Stimulated activated CD4-positive, alpha-beta T cell treated with anti-CD3 and anti-CD28 coated beads, Interleukin-15, amount 100 ng/mL, for 48 hours (primary cell): ENCODE measurements at regions not wholly inside any gene's neighbourhood (a gene's known extent, or its start where the extent isn't known, plus 50 kb on each side); places are given as distances from the start of the nearest gene placed in this dataset.

Experiments used
- DNase-seq, 2 donors: peaks; one replicate each; pipeline ENCODE4 v3.0.0-alpha.2; 2020; ENCODE audit warnings: low read depth in 2 of 2

DNA sequence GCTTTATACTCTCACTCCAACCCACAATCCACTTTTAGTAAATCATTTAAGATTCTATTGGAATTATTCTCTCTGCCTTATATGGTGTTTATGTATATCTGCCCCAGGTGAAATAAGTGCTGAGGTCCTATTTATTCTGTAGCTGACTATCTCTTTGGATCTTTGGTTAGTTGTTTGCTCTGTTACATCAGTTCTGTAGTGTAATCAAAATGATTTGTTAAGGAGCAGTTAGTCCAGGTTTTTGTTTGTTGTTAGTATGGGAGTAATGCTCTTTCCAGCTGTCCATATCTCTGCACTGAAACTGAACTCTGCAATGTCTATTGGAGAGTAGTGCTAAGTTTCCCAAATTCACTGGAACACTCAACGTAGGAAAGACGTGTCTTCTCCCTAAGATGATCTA is 615.8 kb downstream of the SNAPC1 start:
- DNase-seq = no peak

DNA sequence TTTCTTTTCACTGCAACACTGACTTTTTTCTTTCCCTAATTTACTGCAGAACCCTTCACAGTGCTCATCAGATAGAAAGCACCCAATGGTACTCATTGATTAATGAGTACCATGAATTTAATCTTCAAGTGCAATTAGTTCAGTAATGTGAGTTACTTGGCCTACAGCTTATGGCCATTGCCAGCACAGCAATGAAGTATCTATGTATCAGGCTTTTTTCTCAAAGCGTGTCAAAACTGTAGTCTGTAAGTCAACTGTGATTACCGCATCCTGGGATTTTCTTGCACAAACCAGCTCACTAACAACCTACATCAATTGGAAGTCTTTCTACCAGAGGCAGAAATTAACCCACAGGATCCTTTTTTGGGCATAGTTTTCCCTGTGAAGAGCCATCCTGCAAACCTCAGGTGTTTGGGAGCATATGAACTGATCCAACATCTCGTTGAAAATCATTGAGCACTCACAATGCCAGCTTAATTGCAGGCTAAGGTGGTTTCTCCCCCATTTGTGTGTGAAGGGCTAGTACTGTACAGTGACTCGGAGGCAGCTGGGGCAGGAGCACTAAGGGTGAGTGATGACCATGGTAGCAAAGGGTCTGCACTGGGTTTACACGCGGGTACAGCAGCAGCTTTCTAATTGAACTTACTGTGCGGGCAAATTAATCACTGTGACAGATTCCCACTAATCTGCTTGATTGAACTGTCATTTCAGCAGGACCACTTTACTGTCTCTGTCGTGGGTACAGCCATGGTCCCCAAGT is 619.3 kb downstream of the SNAPC1 start:
- no peak for DNase-seq

DNA sequence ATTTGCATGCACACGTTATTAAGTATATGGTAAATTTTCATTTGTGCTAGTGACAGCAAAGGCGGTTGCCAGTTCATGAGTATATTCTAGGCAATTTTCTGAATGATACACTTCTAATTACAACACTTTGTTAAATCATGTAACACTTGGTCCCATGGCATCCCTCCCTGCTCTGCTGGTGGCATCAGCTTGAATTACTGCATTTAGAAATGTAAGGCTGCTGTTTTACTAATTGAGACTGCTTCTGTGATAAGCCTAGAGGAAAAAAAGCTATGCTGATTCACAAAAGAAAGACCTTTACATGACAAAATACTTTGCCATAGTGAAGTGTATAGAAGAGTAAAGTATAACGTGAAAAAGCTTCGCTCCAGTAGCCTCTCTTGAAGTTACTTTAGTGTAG is 636.1 kb downstream of the KCNH5 start:
- no peak for DNase-seq

DNA sequence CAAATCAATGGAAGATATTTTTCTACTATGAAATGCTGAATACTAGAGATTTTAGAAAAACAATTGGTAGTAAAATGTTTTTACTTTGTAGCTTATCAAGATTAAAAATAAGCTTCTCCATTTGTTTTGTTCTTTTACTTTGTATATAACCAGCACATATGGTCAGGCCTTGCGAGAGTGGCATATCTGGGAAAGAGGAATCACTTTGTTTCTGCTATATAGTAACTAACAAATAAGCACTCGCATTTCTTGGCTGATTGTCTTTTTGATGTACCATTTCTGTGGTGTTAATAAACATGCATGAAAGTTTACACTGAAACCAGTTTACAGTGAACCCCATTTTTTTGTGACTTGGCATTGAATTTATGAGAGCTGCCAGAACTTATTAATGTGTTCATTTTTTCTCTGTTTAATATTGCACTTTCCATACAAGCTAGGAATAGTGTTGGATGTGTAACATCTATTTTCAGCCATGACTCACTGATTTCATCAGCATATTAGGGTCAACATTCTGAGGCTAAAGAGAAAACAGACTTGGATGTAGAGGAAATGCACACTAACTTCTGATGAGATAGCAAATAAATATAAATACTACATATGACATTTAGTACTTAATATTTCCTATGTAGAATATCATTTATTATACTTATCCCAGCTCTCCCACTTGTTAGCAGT is 635.5 kb downstream of the KCNH5 start:
- DNase-seq = no peak

DNA sequence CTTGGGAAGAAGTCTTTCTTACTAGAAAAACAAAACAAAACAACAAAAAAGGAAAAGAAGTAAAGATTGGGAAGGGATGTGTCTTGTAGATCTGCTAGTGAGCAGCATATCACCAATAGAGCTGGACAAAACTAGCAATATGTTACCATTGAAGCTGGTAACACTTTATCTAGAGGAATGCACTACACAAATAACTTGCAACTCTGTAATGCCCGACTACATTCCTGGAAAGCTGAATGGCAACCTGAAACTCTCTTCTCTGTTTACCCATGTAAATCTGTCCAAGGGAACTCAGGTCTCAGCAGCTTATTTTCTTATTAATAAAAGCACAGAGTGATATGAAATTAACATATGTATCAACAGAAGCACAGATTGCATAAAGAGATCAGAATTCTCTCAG is 624.4 kb downstream of the KCNH5 start:
- no peak for DNase-seq

DNA sequence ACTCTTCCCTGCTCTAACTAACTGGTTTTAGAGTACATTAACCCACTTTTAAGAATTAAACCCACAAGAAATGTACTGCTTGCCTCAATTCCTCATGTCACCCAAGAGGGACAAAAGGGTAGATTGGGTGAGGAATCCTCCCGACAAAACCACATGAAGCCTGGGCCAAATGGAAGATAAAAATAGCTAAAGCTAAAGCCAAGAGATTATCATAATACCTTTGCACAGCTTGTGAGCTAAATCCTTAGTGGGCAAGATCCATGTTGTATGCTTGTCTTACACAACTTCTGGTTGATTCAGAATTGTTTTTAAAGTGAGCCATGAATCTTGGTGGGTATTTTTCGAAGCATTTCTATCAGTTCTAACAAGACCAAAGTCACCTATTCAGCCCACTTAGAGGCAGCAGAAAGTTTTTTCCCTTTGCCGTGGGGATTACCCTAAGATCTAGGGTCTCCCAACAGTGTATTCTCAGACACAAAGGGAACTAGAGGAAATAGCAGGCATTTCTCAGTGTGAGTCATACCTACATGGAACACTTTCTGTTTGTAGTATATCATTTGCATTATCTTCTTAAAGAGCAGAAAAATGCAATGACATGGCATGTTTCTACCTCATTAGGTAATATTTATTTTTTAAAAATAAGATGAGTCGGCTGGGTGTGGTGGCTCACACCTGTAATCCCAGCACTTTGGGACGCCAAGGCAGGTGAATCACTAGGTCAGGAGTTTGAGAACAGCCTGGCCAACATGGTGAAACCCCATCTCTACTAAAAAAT is 616.6 kb downstream of the KCNH5 start:
- DNase-seq = no peak

DNA sequence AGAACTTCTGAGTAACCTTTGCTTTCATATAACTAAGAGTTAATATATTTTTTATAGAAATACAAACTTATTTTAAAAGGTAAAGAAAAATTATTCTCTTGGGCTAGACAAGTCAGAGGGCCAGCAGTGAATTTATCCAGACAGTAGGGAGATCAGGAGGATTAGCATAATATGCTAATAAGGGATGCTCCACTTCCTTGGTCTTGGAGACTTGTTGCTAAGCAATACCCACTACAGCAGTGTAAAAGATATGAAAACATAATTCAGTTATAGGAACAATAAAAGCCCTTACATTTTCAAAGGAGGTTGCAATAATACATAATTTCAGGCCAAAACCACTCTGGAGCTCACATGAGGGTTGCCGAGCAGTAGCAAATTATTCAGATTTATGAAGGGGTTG is 615.6 kb downstream of the KCNH5 start:
- DNase-seq = no peak

DNA sequence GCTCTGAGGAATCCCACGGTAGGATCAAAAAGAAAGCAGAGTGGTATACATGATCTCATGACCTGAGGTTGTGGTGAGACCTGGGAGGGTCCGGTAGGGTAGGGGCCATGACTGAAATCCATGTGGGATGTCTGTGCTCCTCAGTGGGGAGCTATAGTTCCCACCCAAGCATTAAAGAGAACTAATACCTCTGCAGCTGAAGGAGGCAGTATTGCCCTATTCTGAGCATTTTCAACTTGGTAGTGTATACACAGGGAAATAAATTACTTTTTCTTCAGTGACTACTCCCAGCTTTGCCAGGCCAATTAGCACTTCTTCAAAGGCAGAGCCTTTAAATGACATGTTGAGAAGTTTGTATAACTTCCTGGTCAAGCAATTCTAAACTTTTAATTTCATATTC is 613.8 kb downstream of the KCNH5 start:
- DNase-seq = no peak

DNA sequence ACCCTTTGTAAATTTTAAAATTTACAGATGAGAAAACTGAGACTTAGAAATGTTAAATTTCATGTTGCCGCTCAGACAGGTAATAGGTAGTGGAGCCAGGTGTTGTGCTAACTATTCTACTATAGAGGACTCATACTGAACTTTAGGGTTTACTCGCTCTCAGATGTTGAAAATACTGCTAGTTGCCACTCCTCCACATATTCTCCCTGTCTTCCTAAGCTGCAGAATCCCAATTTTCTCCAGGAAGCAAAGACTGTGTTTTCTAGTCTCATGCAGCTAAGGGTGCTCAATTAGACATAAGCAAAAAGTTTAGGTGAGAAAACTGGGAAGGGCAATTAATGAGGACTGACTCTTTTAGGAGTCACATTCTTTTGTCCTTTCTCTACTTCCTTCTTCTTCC is 612.3 kb downstream of the KCNH5 start:
- no peak for DNase-seq

DNA sequence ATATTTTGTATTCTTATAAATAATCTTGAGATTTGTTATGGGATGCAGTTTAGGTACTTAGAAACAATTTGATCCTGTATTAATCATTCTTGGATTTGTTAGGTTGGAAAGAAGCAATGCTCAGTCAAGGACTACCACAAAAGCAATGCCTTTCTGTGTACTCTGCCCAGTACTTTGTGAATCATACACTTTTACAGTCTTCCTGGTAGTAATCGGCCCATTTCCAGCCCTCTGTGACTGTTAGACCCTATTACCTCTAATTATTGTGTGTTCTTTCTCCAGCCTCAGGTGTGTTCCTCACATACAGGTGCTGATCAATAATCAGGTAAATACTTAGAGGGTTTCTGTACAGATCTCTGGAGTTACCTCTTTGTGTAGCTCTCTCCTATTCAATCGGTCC is 609.0 kb downstream of the KCNH5 start:
- DNase-seq = no peak

DNA sequence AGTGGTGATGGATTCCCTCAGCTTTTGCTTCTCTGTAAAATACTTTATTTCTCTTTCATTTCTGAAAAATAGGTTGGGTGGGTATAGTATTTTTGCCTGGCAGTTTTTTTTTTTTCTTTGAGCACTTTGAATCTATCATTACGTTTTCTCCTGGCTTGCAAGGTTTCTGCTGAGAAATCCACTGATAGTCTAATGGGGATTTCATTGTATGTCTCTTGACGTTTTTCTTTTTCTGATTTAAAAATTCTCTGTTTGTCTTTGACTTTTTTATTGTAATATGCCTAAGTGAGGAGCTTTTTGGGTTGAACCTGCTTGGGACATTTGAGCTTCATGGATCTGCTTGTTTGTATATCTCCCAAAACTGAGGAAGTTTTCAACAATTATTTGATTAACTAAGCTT is 606.0 kb downstream of the KCNH5 start:
- no peak for DNase-seq

DNA sequence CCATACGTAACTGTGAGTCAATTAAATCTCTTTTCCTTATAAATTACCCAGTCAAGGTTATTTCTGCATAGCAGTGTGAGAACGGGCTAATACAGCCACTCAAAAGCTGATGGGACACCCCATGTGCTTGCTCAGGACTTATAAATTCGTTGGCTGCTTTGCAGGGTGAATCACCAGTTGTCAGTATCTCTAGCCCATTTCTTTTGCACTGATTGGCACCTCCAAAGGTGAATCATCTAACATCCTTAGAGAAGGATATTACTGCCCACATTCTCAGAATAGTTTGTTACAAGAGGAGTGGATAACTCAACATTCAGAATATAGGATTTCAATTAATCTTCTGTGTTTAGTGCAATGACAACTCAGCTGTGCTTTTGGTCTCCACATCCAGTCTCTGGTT is 601.5 kb downstream of the KCNH5 start:
- no peak for DNase-seq

DNA sequence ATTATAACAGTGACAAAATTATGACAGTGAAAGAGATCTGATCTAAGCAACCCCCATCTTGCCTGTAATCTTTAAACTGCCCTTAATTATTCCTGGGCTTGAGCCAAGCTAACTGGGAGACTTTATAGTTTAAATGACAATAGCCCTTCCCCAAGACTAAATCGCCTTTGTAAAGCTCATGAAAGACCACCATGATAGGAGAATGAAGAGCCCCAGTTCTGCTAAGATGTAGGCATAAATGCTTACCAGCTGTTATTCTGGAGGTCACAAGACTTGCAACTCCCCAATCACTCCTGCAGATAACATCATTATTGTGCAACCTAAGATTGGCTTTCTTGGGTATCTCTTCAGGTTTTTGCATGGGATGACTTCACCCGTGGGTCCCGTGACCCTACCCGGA is 599.7 kb downstream of the KCNH5 start:
- DNase-seq = no peak

DNA sequence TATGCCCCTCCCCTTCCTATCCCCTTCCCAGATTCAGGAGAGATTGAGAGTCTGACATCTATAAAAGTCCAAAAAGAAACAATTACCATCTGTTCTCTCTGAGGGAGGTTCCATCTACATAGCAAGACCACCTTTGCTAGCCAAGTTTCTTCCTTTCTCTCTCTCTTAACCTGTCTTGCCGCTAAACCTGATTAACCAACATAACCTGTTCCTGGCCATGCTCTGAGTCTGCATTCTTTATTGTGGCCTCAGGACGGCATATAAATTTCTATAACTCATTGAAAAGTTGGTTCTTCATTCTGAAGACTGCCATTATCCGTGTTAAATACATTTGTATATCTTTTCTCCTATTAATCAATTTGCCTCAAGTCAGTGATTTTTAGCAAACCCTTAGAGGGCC is 594.0 kb downstream of the KCNH5 start:
- DNase-seq = no peak

DNA sequence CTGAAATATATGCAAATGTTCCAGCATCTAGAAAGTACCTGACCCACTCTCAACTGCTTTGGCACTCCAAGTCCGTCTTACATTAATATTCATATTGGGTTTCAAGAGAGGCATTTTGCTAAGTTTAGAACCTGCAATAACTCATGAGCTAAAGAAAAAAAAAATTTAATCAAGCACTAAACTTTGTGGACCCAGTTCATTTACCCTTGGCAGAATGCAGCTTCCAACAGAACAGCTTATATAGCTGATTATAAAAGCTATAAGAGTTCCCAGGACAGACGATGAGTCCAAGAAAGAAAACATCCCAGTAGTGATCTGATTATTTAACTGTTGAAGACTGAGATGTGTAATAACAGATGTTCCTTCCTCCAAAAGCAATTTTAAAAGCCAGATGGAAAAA is 592.0 kb downstream of the KCNH5 start:
- no peak for DNase-seq

DNA sequence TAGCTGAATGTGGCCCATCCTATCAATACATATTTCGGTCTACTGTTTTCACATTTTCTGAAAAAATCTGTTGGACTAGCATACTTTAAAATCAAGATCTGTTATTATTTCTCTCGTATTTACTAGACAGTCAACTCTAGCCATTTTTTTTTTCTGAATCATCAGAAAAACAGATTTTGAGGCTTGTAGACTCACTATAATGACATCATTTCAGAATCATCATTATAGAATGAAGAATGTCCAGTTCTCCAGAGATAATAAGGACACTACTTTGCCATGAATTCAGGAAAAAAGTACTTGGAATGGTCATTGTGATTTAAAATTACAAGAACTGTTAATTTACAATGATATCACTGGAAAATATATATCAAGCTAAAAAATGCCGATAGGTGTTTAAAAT is 589.8 kb downstream of the KCNH5 start:
- no peak for DNase-seq

DNA sequence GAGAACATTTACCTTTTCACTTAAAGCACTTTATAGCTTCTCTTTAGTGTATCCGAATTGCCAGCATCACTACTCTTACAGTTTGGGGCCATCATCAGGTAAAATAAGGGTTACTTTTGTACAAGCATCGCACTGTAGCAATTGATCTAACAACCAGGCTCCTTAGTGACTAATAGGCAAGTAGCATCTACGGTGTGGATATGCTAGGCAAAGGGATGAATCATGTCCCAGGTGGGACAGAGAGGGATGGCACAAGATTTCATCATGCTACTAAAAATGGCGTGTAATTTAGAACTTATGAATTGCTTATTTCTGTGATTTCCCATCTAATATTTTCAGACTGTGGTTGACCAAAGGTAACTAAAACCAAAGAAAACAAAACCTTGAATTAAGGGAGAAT is 582.3 kb downstream of the KCNH5 start:
- DNase-seq = no peak

DNA sequence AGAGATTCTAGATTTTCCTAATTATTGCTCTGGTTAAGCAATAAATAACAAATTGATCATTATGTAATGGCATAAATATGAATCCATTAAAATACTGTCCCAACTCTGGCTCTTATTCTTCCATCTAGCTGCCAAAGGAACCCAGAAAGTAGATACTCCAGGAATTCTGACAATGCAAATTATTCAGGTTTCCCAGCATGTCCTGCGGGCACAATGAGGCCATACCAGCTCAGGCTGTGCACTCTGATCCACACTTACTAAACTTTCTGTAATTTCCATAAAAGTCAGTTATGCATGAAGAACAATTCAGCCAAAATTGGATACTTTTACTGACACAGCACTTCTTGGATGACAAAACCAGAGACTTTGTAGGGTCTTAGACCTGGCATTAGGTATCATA is 576.3 kb downstream of the KCNH5 start:
- DNase-seq = no peak

DNA sequence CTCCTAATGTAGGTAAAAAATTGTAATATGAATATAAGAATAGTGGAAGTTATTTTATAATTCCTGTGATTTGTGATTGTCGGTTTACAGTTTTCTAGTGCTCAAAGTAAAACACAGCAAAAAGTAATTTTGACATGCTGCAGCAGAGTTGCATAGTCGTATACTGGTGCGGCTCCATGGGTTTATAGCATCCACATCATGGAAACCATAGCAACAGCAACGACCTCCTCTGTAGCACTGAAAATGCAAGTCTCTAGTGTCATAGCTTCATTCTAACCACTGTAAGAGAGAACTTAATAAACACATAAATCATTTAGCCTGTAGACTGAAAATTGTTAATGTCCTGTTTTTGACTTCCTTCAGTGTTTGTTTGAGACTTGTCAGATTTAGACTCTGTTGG is 574.3 kb downstream of the KCNH5 start:
- no peak for DNase-seq

DNA sequence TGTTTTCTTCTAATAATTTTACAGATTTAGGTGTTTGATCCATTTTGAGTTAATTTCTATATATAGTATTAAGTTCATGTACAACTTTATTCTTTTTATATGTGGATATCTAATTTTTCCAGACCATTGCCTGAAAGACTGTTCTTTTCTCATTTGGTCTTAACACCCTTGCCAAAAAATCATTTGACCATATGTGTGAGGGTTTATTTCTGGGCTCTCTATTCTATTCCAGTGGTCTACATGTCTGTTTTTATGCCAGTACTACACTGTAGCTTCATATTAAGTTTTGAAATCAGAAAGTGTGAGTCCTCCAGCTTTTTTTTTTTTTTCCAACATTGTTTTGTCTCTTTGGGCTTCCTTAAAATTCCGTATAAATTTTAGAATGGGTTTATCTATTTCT is 554.1 kb downstream of the KCNH5 start:
- no peak for DNase-seq

DNA sequence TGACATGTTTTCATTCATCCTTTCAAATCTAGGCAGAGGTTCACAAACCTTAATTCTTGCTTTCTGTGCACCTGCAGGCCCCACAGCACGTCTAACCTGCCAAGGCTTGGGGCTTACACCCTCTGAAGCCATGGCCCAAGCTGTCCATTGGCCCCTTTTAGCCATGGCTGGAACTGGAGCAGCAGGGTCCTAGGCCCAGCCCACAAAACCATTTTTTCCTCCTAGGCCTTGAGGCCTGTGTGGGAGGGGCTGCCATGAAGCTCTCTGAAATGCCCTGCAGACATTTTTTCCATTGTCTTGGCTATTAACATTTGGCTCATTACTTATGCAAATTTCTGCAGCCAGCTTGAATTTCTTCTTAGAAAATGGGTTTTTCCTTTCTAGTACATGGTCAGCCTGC is 547.5 kb downstream of the KCNH5 start:
- DNase-seq = no peak

DNA sequence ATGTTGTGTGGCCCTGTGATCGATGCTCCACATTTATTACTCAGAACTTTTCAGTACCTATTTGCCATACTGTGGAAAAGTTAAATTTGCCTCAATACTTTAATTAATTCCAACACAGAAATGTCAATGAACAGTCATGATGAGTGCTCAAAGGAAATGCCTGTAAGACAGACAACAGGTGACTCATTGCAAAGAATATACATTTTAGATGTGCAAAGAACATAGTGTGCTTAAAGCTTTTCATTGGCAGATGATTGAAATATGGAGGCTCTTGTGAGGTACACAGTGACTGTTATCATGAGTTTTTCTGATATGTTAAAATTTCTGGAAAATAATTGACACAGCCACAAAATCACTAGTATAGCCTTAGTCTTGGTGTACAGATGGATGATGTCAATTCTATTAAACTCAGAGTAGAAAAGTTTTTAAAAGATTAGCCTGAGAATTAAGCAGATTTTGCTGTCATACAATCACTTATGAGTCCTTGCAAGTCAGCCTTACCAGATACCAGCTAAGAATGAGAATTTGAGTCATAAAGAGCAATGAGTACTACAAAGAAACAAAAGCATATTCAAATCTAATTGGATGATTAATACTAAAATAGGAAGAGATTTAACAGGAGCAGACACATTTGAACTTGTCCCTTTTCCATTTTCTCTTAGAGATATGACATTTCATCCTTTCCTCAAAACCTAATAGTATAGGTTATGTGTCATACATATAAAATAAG is 544.1 kb downstream of the KCNH5 start:
- DNase-seq = no peak
